Mucosa of gallbladder (tissue), 1 donor: ENCODE measurements at regions not wholly inside any gene's neighbourhood (a gene's known extent, or its start where the extent isn't known, plus 50 kb on each side); places are given as distances from the start of the nearest gene placed in this dataset.

Experiments
- DNase-seq: peaks from one replicate; pipeline ENCODE4 v3.0.0-alpha.2; 2020; ENCODE audit warnings: low spot score
- donor health status: DM: no; HTN: no; CAD: no.

- no peak for DNase-seq
Observed at GRCh38 chr6:133693565-133693964, 195.3 kb upstream of the TCF21 start.

DNA sequence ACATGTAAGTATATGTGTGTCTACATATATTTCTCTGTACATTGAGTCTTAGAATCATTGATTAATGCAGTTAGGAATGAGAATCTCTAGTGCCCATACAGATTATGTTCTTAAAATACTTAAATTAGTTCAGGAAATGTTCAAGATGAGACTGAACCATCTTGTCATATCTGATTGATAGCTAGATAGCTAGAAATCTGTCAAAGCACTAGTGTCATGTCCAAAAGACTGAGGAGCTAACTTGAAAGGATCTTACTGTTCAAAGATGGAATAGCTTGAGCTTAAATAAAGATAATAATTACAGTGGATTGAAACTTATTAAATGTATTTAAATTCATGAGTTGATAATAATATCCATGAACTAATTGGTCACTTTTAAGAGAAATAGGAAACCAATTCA, 191.7 kb upstream of the TCF21 start:
- no peak for DNase-seq

GRCh38 chr6:133697666-133698065, 191.2 kb upstream of the TCF21 start:
- DNase-seq: no peak

GRCh38 chr6:133698272-133698671, 190.6 kb upstream of the TCF21 start:
- DNase-seq: no peak

DNA sequence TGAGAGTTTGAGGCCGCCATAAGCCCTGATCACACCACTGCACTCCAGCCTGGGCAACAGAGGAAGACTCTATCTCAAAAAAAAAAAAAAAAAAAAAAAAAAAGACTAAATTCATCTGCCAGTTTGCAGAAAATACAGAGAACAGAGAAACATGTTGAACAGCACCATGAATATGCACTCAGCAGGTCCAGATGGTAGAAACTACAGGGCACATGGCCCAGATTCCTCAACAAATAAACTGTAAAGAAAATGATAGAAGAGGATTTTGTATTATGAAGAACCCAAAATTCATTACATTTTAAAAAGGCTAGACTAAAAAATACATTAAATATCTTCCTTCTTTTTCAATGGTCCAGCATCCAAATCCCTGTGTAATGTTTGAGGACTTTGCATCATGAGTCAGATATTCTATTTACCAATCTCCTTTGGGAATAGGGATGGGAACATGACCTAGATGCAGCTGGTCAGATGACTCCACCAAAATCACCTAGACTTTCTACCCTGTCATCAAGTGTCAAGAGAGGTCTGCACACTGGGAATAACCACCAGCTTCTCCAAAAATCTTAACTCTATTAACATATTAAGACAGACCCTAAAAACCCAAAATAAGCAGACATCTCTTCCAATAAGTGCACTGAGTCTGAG, 189.1 kb upstream of the TCF21 start:
- DNase-seq: no peak

GRCh38 chr6:133701633-133702331, 187.1 kb upstream of the TCF21 start:
- peak; percentile 14 for DNase-seq

GRCh38 chr6:133704371-133704770, 184.5 kb upstream of the TCF21 start:
- no peak for DNase-seq

DNA sequence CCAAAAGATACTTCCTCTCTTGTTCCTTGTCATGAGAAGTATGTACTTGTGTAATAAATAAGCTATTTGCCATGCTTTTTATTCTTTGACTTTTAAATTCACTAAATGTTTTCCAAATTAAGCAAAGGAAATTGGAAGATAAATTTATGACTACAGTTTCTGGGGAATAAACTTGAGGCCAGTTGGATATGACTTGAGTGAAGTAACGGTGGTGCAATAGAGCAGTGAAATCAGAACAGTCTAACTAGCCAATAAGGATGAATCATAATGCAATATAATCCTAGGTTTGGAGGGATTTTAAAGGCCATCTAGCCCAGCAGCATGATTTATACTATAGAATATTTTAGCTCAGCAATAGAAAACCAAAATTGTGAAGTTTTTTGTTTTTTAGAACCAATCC, 183.8 kb upstream of the TCF21 start:
- DNase-seq: no peak

- no peak for DNase-seq
Observed at GRCh38 chr6:133705731-133706130, 183.2 kb upstream of the TCF21 start.

DNA sequence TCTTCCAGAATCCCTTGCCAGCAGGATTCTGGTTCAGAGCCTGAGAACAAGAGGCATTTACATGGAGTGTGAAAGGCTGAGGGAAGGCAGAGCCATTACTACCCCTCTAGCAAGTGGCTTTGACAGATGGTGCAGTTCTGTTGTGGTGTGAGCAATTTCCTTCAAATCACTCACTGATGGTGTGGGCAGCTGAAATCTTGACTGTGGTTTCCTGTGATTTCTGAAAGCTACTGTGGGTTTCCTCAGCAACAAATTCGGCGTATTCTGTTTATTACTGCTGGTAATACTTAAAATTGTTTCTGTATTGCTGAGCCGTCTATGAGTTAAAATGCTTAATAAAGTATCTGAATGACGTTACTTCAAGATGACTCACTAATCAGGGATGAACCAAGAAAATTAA, 181.5 kb upstream of the TCF21 start:
- no peak for DNase-seq

DNA sequence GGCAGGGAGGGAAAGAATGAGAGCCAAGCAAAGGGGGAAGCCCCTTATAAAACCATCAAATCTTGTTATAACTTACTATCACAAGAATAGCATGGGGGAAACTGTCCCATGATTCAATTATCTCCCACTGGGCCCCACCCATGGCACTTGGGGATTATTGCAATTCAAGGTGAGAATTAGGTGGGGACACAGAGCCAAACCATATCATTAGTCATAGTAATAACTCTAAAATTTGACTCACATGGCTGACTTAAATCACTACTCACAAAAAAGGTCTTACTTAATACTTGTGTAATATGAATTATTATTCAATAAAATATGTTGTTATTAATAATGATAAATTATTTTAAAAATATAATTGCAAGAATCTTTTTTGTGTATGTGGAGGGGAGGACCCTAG, 178.1 kb upstream of the TCF21 start:
- DNase-seq: no peak

DNA sequence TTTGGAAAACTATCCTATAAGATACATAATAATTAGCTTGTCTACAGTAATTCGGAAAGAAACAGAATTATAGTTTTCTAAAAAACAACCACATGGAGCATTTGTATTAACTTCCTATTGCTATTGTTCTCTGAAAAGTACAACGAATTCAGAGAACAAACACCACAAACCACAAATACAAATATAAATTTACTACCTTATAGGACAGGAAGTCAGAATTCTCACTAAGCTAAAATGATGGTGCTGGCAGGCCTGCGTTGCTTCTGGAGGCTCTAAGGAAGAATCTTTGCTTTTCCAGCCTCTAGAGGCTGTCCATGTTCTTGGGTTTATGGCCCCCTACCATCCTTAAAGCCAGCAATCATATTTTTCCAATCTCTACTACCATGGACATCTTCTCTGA, 173.6 kb upstream of the TCF21 start:
- DNase-seq: no peak

DNA sequence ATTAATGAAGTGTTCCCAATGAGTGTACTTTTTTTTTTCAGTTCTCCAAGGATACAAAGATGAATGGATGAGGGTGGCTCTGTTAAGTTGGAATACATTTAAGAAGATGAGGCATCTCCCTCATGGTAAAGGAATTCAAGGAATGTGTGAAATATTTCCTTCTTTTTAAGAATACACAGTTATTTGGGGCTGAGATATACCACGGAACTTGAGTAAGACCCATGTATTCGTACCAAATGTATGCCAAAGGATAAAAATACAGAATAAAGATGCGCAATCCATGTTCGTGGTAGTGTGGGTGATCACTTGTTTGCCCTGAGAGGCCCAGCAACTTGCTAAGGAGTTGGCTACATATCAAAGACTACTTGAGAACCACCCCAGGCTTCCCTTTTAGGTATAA, 164.2 kb upstream of the TCF21 start:
- DNase-seq: no peak

GRCh38 chr6:133726188-133726587, 162.7 kb upstream of the TCF21 start:
- DNase-seq: no peak

DNA sequence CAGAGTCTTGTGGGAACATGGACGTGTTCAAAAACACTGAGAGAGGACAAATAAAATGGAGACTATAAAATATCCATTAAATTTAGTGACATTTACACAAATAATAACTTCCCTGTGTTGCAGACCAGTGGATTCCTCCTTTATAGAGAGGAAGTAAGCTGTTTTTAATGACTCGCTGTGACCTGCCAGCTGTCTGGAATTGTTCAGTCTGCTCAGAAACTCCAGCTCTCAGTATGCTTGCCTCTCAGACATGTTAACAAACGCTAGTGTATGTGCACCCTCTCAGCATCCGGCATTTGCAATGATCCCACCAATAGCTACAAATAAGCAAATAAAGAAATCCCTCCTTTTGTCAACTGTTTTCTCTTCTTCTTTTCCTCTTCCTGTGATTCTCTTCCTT, 158.0 kb upstream of the TCF21 start:
- DNase-seq: no peak

DNA sequence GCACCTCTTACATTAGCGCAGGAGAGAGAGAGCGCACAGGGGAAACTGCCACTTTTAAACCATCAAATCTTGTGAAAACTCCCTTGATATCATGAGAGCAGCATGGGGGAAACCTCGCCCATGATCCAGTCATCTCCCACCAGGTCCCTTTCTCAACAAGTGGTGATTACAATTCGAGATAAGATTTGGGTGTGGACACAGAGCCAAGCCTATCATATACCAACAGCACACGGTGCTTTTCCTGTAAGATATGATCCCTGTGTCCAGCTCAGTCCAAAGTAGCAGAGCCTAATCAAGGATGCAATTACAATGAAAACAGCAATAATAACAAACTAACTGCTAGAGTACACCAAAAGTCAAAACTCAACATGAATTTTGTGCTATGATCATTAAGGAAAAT, 148.7 kb upstream of the TCF21 start:
- DNase-seq: no peak

DNA sequence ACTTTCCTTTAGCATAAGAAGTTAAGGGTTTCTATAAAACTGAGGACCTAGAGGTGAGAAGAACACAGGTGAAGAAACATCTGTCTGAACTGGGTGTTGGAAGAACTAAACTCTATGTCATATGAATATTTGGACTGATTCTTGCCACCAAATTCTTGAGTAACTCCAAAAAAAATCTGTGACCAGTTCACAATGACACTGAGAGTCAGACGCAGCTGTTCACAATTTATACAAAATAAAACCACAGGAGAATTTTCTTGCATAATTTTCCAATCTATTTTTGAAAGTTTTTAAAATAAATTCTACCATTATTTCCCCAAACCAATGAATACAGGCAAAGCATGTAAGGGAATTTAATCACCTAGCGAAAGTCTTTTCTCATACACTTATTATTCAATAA, 148.1 kb upstream of the TCF21 start:
- no peak for DNase-seq

DNA sequence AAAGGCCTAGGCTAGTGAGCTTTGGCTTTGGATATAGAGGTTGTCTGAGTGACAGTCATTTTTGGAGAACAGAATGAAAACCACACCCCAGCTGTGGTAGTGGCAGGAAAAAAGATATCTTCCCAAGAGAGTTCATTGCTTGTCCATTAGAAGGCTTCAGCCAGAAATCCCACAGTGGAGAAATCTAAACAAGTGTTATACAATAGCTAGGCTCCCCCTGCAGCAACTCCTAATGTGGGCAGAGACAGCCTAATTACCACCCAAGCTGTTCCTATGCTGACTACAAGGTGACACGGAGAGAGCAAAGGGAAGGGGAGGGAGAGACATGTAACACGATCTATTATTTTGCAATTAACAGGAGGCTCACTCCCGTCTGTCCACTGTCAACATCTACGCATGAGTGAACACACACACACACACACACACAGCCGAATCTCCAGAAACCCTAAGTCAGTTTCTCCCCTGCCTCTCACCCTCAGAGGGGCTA, 147.5 kb upstream of the TCF21 start:
- DNase-seq: no peak

- DNase-seq: no peak
Observed at GRCh38 chr6:133743621-133744020, 145.3 kb upstream of the TCF21 start.

- no peak for DNase-seq
Observed at GRCh38 chr6:133746417-133746770, 142.5 kb upstream of the TCF21 start.

GRCh38 chr6:133748628-133749027, 140.3 kb upstream of the TCF21 start:
- no peak for DNase-seq

- no peak for DNase-seq
Observed at GRCh38 chr6:133749427-133749826, 139.5 kb upstream of the TCF21 start.

DNA sequence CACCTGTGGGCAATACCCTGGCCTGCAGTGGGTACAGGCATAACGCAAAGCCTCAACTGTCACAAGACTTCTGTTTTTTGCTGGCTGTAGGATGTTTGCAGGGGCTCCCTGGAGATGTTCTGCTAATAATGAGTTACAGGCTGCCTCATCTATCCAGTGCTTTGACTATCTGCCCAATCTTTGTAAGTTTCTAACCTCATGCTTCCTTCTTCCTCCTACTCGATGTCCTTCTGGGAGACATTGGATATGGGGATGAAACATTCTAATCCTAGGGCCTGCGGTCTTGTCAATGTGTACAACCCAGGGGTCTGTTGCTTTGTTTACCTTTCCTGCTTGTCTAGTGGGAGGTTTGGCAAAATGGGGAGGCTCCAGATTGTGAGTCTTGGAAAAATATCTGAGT, 136.8 kb upstream of the TCF21 start:
- no peak for DNase-seq

DNA sequence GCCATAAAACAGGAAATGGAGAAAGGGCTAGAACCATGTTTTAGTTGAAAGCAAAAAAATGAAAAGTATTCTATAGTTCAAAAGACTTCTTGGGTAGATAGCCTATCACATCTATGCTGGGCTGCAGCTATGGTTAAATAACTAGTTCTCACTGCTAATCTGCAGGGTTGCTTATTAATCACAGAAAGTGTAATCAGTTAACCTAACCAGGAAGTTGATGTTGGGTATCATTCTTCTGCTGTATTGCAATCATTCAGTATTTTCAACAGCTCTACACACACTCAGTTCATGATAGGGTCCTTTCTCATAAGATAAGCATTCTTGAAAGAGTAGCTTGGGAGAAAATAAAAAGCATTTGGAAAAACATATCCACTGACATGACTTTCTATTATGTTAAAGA, 135.2 kb upstream of the TCF21 start:
- no peak for DNase-seq
